ENCODE measurements at regions not wholly inside any gene's neighbourhood (a gene's known extent, or its start where the extent isn't known, plus 50 kb on each side); places are given as distances from the start of the nearest gene placed in this dataset.

- TF ChIP-seq SRSF4 (IDR thresholded peaks at IDR 0.05; ENCODE audit: low read depth, low read length, poor library complexity, severe bottlenecking) (no peak), BRCA1 (CRISPR knock-in tag; IDR thresholded peaks at IDR 0.05) (no peak), ZNF136 (CRISPR knock-in tag; IDR thresholded peaks at IDR 0.05; ENCODE audit: low read depth) (no peak), RELA (CRISPR knock-in tag; IDR thresholded peaks at IDR 0.05) (no peak), RCOR2 (CRISPR knock-in tag; IDR thresholded peaks at IDR 0.05) (0 out of 2 replicates have a peak, but pooled peaks have one; percentile 13), NCOR1 (IDR thresholded peaks at IDR 0.05; ENCODE audit: borderline replicate concordance, low read length) (0 out of 2 replicates have a peak, but pooled peaks have one; percentile 14), HDAC1 (CRISPR knock-in tag; IDR thresholded peaks at IDR 0.05) (peak; percentile 26; the same call in 1 of the 2 replicates), ZNF776 (CRISPR knock-in tag; IDR thresholded peaks at IDR 0.05) (no peak), IKZF5 (CRISPR knock-in tag; IDR thresholded peaks at IDR 0.05) (peak; percentile 14; the same call in 1 of the 2 replicates), ZNF552 (CRISPR knock-in tag; IDR thresholded peaks at IDR 0.05; ENCODE audit: borderline replicate concordance) (0 out of 2 replicates have a peak, but pooled peaks have one; percentile 53), ZBTB4 (CRISPR knock-in tag; IDR thresholded peaks at IDR 0.05; ENCODE audit: borderline replicate concordance) (no peak), HDAC2 (CRISPR knock-in tag; IDR thresholded peaks at IDR 0.05) (no peak), ZNF687 (CRISPR knock-in tag; IDR thresholded peaks at IDR 0.05) (peak; percentile 7; the same call in 1 of the 2 replicates), SETDB1 (CRISPR knock-in tag; IDR thresholded peaks at IDR 0.05; ENCODE audit: borderline replicate concordance) (no peak), SIN3B (IDR thresholded peaks at IDR 0.05; ENCODE audit: low read length) (0 out of 2 replicates have a peak, but pooled peaks have one; percentile 8), USF2 (IDR thresholded peaks at IDR 0.05; ENCODE audit: low read depth, low read length) (no peak), USF2 (CRISPR knock-in tag; IDR thresholded peaks at IDR 0.05; ENCODE audit: borderline replicate concordance) (no peak), THYN1 (CRISPR knock-in tag; IDR thresholded peaks at IDR 0.05; ENCODE audit: borderline replicate concordance, low read depth) (no peak)
Observed at GRCh38 chr22:25405841-25406509, 158.5 kb upstream of the GRK3 start (continued).

Measured in HepG2 (cell line).